ENCODE measurements at regions not wholly inside any gene's neighbourhood (a gene's known extent, or its start where the extent isn't known, plus 50 kb on each side); places are given as distances from the start of the nearest gene placed in this dataset.

DNA sequence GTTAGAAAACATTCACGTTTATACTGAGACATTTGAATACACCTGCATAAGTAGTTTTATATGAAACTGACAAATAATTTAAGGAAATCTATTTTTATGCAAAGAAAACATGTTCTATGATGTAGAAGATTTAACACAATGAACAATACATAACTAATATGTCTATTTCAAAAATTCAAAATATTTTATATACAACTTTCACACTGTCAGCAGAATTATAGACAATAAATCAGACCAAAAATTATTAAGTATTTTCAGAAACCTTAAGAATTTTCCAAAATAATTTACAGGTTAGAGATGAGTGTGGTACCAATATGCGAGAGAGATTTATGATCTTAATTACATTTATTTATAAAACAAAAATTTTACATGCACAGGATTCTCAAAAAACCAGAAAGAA lies 1561.0 kb upstream of the ZEB2 start:
- POLR2A ChIA-PET (ENCODE audit: low non-redundant PET) = no interaction called here
- Histone ChIP-seq H3K36me3 (ENCODE audit: insufficient read depth, low read length, poor library complexity, severe bottlenecking) (no peaks in the 10 kb centered on the region), H3K4me1 (ENCODE audit: insufficient read depth, low read length, poor library complexity, severe bottlenecking) (no peaks in the 10 kb centered on the region), H3K27me3 (replicated peaks; ENCODE audit: insufficient read depth, low read depth, low read length, poor library complexity) (no peaks in the 10 kb centered on the region), H3K9me3 (ENCODE audit: low read depth, low read length, poor library complexity, severe bottlenecking) (no peaks in the 10 kb centered on the region), H3K27ac (ENCODE audit: low read depth, low read length, poor library complexity, severe bottlenecking) (no peak overlapping the region), H3K4me3 (ENCODE audit: low read depth, low read length, poor library complexity, severe bottlenecking) (no peak overlapping the region)
- BruUV-seq (replicated peaks) = no TSS peak
- TF ChIP-seq EZH2 (IDR thresholded peaks at IDR 0.05; ENCODE audit: borderline replicate concordance, low read depth, low read length, poor library complexity, severe bottlenecking) = no peak
- TF ChIP-seq, protein P1, sequence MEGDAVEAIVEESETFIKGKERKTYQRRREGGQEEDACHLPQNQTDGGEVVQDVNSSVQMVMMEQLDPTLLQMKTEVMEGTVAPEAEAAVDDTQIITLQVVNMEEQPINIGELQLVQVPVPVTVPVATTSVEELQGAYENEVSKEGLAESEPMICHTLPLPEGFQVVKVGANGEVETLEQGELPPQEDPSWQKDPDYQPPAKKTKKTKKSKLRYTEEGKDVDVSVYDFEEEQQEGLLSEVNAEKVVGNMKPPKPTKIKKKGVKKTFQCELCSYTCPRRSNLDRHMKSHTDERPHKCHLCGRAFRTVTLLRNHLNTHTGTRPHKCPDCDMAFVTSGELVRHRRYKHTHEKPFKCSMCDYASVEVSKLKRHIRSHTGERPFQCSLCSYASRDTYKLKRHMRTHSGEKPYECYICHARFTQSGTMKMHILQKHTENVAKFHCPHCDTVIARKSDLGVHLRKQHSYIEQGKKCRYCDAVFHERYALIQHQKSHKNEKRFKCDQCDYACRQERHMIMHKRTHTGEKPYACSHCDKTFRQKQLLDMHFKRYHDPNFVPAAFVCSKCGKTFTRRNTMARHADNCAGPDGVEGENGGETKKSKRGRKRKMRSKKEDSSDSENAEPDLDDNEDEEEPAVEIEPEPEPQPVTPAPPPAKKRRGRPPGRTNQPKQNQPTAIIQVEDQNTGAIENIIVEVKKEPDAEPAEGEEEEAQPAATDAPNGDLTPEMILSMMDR (conservative IDR thresholded peaks at IDR 0.05; ENCODE audit: low read depth, low read length) = no peak
- CTCF ChIA-PET = no interaction called here
- no peak for DNase-seq (ENCODE audit: low spot score)
- intact Hi-C loops (cut with micrococcal nuclease; ENCODE audit: unreplicated experiment) = no loop called here

DNA sequence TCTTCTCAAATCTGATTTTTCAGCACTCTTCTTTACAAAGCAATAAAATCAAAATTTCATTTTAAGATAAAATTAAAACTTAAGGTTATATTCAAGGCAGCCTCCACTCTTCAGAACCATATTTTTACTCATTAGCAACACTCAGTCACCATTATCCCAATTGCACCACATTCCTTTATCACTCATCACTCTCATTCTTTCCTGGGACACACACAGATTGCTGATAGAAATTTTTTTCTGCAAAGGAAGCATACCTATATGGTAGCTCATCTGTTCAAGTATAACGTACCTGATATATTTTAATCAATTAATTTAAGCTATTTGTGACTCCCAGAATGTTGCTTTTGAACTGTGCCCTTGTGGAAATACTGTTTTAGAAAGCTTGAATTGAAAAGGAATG lies 1559.3 kb upstream of the ZEB2 start:
- TF ChIP-seq EZH2 (IDR thresholded peaks at IDR 0.05; ENCODE audit: borderline replicate concordance, low read depth, low read length, poor library complexity, severe bottlenecking) = no peak
- TF ChIP-seq, protein P1 (conservative IDR thresholded peaks at IDR 0.05; ENCODE audit: low read depth, low read length) = no peak
- no peaks in the 10 kb centered on the region for H3K9me3 ChIP-seq (ENCODE audit: low read depth, low read length, poor library complexity, severe bottlenecking)
- DNase-seq (ENCODE audit: low spot score) = no peak
- no TSS peak for BruUV-seq (replicated peaks)
- no peaks in the 10 kb centered on the region for H3K27me3 ChIP-seq (replicated peaks; ENCODE audit: insufficient read depth, low read depth, low read length, poor library complexity)
- ChIA-PET POLR2A (ENCODE audit: low non-redundant PET) (no interaction called here), CTCF (no interaction called here)
- no peaks in the 10 kb centered on the region for H3K36me3 ChIP-seq (ENCODE audit: insufficient read depth, low read length, poor library complexity, severe bottlenecking)
- intact Hi-C loops (cut with micrococcal nuclease; ENCODE audit: unreplicated experiment) = no loop called here
- H3K4me3 ChIP-seq (ENCODE audit: low read depth, low read length, poor library complexity, severe bottlenecking) = no peak overlapping the region
- H3K27ac ChIP-seq (ENCODE audit: low read depth, low read length, poor library complexity, severe bottlenecking) = no peak overlapping the region
- no peaks in the 10 kb centered on the region for H3K4me1 ChIP-seq (ENCODE audit: insufficient read depth, low read length, poor library complexity, severe bottlenecking)

DNA sequence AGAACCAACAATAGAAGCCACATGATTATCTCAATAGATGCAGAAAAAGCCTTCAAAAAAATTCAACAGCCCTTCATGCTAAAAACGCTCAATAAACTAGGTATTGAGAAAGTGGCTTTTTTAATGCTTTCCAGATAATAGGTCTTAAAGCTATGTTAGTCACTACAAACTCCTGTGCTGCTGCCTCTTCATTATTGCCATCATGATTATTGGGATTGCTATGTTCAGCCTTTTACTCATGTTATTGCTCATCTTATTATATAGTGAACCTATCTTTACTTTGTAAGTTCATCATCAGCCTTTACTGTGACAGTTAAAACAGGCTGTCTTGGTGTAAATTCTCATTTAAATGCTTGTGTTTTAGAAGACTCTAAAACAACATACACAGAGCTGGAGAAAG lies 1557.2 kb upstream of the ZEB2 start:
- POLR2A ChIA-PET (ENCODE audit: low non-redundant PET) = no interaction called here
- intact Hi-C loops (cut with micrococcal nuclease; ENCODE audit: unreplicated experiment) = no loop called here
- no peak for DNase-seq (ENCODE audit: low spot score)
- CTCF ChIA-PET = no interaction called here
- Histone ChIP-seq H3K36me3 (ENCODE audit: insufficient read depth, low read length, poor library complexity, severe bottlenecking) (no peaks in the 10 kb centered on the region), H3K4me1 (ENCODE audit: insufficient read depth, low read length, poor library complexity, severe bottlenecking) (no peaks in the 10 kb centered on the region), H3K4me3 (ENCODE audit: low read depth, low read length, poor library complexity, severe bottlenecking) (no peak overlapping the region), H3K27ac (ENCODE audit: low read depth, low read length, poor library complexity, severe bottlenecking) (no peak overlapping the region), H3K9me3 (ENCODE audit: low read depth, low read length, poor library complexity, severe bottlenecking) (no peaks in the 10 kb centered on the region), H3K27me3 (replicated peaks; ENCODE audit: insufficient read depth, low read depth, low read length, poor library complexity) (no peaks in the 10 kb centered on the region)
- BruUV-seq (replicated peaks) = no TSS peak
- no peak for TF ChIP-seq EZH2 (IDR thresholded peaks at IDR 0.05; ENCODE audit: borderline replicate concordance, low read depth, low read length, poor library complexity, severe bottlenecking)
- TF ChIP-seq, protein P1 (conservative IDR thresholded peaks at IDR 0.05; ENCODE audit: low read depth, low read length) = no peak
